ENCODE measurements at regions not wholly inside any gene's neighbourhood (a gene's known extent, or its start where the extent isn't known, plus 50 kb on each side); places are given as distances from the start of the nearest gene placed in this dataset.

DNA sequence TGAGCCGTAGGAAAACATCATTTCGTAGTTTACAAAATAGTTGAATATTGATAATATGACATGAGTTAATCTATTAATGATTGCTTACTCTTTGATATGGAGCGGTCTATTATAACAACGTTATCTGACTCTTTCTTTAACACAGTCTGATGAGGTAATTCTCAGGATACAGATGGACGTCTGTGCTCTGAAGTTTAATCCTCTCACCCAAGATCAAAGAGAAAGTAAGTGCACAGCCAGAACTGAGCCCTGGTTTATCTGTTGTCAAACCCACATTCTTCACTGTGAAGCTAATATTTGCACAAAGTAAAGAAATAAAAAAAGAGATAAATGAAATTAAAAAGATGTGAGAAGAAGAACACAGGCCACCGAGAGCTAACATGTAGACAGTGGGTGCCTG, 190.9 kb upstream of the COPS8 start:
- no peak for DNase-seq (ENCODE audit: low spot score)

DNA sequence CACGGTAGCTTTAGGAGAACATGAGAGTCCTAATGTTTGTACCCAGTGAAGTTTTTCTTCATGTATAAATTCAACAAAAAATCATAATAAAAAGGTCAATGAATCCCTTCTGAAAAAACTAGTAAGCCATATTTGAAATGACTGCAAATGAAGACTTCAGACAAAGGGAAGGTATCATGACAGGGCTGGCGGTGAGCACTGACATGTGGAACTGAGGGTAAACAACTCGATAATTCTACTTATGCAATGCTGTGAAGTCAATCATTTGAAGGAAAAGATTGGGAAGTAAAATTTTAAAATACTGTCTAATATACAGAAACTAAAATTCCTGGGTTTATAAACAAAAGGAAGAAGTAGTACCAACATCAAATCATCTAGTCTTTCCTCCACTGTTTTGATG, 190.2 kb upstream of the COPS8 start:
- no peak for DNase-seq (ENCODE audit: low spot score)

DNA sequence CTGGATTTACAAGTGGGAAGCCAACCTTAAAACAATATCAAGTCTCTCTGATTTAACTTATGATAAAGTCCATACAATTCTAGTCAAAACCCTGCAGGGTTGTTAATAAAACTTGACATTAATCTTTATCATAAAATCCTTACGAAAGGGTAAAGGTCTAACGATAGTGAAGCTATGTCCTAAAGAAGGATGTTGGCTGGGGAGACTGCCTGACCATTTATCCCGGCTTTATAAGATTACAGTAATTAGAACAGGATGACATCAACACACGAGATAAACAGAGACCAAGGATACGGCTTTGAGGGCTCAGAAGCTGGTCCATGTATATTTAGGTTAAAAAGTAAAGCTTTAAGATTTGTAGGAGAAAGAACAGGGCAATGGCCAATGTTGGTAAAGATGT, 189.0 kb upstream of the COPS8 start:
- DNase-seq (ENCODE audit: low spot score), result peak; percentile 72

DNA sequence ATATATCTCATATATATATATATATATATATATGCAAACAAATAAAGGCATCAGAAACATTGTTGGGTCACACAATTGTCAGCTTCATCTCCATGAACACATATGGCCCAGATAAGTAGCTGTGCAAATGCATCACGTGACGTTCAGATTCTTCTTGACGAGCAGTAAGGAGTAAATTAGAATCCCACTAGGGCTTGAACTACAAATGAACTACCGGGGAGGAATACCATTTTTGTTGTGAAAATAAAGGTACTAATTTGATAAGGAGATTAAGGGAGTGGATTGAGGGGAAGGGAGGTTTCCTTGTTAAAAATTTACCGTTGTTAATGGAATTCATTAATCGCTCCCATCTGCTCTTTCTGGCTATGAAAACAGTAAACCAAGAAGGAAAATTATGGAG, 186.5 kb upstream of the COPS8 start:
- DNase-seq (ENCODE audit: low spot score), result no peak

DNA sequence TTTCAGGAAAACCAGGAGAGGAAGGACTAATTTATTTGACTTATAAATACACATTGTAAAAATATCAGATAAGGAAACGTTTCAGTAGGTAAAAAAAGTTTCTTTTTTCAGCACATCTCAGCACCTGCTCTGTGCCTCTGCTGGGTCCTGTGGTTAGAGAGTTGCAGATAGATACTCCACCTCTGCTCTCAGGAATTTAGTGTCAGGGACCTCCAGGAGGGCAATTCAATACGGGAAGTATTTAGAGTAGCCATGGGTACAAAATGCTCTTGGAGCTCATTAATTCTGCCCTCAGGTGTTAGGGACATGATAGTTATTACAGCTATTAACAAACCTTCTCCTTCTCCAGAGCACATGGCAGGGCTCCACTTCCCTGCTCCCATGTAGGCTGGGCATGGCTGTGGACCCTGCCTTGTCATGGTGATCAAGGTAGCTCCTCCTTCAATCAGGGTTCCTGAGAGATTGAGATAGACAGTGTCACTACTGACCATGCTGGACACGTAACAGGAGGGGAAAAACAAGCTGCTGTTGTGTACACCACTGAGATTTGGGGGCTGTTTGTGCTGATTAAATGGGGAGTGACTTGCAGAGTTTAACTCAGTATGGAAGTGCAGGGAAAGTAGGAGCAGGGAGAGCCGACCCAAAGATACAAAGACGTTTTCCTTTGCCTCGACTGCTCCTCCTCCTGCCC, 185.6 kb upstream of the COPS8 start:
- no peak for DNase-seq (ENCODE audit: low spot score)

DNA sequence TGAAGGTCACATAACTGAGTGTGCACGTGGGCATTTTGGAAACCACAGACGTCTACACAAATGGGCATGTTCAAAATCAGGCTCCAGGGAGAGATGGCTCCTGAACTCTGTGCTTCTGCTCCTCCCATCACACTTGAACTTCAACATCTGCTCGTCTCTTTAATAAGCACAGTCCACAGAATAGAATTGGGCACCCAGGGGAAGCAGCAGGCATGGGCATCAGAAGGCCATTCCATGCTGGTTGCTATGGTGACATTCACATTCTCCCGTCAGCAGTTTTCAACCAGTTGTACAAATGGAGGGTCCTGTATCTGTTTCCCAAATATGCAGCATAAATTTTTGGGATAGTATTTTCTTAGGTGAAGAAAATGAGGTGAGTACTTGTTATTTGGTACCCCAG, 183.7 kb upstream of the COPS8 start:
- no peak for DNase-seq (ENCODE audit: low spot score)

DNA sequence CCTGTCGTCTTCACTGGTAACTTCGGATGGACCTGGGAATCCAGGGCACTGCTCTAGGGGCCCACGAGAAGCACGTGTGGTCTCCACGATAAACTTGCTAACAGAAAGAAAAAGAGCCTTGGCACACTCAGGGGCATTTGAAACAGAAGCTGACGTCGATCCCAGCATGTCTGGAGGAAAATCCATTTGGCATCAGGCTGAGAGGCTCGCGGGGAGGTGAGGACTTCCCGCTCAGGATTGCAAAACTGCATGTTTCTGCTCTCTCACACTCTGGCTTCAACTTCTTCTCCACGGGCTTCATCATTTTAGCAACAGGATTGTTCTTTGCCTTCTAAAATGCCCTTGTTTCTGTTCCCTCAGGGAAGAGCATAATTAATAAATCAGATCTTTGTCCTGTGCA, 181.7 kb upstream of the COPS8 start:
- no peak for DNase-seq (ENCODE audit: low spot score)

DNA sequence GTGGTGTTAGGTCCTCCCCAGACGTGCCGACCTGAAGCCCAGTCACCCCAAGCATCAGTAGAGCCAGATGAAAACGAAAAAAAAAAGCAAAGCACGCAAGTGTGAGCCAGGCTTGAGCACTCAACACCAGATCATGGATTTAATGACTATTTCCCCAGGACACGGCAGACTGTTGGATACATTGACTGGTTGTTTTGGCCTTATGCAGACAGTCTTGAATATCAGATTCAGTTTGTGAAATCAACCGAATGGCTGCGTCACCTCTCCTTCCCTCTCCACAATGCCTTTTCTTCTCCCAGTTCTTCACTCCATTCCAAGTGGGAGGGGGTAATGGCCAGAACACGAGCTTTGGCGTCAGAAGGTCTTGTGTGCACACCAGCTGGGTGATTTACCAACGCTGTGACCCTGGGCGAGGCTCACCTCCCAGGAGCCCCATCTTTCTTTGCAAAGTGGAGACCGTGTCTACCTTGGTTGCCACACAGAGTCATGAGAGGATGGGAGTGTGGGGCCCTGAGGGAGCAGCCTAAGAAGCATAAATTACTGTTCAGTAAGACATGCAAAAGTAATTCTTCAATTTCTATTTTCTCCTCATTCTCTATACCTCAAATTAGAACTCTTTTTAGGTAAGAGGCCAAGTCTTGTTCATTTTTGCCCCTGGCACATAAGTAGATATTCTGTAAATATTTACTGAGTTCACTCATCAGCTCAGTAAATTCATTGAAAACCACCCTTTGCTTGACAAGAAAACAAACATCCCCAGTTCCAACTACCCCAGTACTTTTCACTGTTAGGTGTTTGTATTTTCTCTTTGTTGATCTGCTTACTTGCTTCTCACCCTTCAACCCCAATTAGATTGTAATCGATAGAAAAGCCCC, 181.1 kb upstream of the COPS8 start:
- no peak for DNase-seq (ENCODE audit: low spot score)

DNA sequence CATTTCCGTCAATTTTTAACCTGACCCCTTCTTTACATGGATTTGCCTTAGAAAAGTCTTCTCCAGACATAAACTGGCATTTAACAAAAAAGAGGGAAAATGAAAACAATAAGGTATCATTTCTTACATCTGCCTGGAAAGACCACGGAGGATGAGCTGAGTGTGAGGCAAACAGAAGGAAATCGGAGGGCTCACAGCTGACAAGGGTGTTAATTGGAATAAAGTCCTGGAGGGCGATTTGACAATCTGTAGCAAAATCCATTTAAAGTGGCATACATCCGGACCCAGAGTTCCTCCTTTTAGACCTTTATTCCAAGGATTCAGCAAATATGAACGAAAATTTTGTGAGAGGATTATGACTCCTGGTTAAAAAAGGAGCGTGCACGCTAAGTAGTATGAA, 179.7 kb upstream of the COPS8 start:
- DNase-seq (ENCODE audit: low spot score), result no peak

DNA sequence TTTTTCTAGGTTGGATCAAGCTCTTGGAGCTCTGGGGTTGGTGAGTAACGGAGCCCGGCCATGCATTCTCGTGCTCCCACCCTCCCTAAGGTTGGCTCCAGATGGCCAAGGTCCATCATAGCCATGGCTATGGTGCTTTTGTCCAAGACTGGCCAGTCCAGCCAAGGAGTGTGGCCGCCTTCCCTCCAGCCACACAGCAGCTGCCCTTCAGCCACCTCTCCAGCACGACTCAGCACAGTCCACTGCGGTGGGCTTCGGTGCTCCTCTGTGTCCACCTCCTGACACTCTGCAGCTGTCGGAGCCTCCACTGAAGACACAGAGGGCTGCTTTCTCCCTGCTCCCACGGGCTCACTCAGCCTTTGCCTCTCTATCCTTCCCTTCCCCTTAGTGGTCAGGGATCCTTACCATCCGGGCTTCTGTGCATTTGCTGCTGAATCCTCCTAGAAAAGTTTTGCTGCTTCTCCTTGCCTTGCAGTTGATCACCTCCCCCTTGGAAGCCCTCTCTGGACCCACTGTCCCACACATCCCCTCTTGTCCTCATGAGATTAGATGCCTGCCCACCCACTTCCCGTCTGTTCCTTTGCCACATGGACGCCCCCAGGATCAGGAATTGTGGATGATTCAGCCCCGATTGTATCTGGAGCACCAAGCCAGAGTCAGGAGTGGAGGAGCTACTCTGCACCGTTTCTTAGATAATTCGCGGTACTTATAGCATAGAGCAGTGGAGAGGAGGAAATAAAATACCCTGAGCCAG, 177.1 kb upstream of the COPS8 start:
- no peak for DNase-seq (ENCODE audit: low spot score)

DNA sequence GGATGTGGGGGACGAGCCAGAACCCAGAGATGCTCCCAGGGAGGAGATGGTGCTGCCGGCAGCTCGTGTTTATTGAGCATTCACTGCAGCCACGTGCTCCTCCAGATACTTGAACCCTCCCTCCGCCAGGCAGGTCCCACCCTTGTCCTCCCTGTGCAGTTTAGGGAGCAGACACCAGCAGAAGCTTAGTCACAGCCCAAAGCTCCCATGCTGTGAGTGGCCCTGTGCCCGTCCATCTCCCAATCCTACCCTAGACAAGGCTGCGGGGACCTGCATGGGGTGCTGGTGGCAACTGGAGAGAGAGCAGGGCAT, 176.5 kb upstream of the COPS8 start:
- no peak for DNase-seq (ENCODE audit: low spot score)

DNA sequence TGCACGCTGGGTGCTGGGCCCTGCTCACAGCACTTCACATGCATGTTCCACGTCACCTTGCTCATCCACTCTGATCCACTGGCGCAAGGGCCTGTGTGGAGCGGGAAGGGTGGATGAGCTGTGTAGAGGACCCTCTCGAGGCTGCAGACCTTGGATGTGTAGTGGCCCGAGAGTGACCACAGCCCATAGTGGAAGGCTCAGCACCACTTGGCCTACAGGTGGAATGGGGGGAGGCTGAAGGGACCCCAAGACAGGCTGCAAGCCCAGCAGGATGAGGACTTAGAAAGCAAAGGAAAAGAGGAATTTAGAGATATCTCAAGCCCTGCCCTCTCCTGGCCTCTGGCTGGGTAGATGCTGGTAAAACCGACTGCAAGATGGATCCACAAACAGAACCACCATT, 175.9 kb upstream of the COPS8 start:
- DNase-seq (ENCODE audit: low spot score), result no peak

DNA sequence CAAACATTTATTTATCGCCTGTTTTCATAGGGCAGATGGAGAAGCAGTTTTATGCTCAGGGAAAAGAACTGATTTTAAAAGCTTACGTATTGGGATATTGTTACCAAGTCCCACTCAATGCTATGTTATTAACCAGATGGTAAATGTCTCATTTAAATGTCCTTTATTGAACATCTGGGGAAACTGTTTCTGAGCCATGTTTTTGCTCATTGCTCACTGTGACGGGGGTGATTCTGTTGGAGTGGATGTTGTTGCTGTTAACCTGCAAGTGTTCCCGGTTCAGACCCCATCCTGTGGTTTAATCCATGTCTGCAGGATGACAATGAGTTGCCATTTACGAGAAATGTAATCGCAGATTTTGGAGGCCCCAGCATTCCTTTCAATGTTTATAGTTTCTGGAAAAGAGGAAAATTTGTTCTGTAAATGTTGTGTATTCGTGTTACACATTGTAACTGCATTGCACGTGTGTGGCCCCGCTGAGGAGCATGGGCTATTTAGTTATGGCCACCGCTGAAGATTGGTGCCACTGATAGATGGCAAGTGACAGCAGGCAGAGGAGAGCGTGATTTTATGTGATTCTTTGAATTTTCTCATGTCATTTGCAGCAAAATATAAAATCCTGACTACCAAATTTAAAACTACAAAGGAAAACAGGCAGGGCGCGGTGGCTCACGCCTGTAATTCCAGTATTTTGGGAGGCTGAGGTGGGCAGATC, 174.8 kb upstream of the COPS8 start:
- DNase-seq (ENCODE audit: low spot score), result no peak

DNA sequence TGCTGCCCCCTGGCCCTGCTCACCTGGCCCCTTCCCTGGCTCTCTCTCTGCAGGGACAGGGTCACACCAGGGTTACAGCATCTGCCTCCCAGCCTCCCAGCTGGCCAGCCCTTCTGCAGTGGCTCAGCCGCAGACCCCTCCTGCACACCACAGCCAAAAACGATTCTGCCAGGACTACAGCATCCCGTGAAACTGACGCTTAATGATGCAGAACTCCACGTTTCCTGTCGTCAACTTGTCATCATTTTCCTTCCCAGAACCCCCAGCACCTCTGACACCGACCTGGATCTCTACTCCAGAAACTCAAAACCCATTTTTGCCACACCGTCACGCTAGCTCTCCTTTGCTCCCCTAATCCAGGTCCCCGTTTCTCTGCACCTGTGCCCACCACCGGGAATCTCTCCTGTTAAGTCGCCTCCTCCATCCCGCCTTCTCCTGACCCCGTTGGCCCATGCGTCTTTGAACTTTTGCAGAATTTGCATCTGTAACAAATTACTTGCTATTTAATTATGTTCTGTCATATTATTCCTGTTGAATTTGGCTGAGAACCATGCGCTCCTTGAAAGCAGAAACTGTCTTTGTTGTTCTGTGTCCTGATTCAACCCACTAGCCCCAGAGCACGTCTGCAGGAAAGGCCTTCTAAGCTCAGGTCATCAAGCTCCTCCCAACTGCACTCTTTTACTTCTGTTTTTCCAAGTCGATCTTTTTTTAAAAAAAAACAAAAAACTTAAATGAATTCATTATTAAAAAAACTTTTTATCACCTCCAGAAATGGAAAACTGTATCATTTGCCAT, 173.2 kb upstream of the COPS8 start:
- DNase-seq (ENCODE audit: low spot score), result no peak

DNA sequence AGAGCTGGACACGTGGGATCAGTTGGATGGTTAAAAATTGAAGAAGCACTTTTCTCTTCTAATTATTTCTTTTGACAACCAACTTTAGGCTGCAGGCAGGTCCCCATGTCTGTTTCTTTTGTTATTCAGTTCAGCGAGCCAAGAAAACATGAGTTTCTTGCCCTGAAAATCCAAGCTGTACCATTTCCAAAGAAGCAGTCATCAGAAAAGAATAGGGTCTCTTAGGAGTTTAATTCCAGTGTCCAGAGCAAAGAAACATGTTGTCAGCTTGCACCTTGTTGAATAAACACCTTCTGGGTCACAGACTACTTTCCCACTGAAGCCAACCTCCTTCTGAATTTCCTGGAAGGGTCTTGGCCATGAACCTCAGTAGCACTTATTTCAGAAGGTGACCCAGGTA, 170.5 kb upstream of the COPS8 start:
- no peak for DNase-seq (ENCODE audit: low spot score)

DNA sequence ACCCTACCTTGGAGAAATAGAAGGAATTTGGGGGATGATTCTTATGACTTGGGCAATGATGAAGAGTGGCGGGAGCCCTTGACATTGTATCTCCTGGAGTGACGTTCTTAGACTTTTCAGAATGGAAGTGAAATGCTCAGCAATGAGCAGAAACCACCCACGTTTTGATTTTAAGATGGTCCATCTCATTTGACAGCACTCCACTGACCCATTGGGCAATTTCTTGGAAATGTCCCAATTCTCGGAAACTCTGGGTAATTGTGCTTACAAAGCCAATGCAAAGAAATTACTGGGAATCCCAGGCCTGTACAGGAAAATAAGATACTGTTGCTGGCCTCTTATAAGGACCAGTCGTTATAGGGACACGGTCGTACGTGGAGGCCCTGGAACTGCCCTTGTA, 170.0 kb upstream of the COPS8 start:
- DNase-seq (ENCODE audit: low spot score), result no peak

DNA sequence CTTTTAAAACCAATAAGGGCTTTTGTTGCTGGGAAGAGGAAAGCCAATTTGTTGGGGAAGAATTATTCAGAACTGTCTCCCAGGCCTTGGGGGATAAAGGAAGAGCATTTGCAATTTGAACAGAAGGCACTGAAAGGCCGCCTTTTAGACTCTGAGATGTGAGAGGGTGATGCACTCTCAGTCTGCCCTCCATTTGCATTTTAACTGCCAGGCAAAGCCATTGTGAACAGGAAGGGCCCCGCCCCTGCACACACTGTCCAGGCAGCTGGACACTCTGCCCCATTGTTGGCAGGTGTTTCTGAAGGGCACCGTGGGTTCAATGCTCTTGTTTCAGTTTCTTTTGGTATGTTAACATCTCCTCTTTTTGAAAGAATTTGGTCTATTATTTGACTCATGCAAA, 169.5 kb upstream of the COPS8 start:
- DNase-seq (ENCODE audit: low spot score), result no peak

DNA sequence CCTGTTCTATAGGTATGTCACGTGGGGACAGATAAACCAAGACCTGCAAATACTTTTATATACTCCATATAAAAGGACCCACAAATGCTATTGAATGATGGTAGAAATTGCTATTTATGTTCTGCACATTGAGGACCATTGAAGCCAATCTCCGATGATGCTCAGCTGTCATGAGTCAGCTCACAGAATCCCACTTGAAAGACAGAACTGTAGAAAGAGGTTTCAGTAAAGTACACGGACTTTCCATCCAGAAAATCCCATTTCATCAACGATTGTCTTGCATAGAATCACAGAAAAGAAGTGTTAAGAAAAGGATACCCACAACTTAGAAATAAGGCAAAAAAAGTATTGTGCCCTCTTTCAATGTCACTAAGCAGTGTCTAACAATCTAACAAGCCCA, 169.0 kb upstream of the COPS8 start:
- DNase-seq (ENCODE audit: low spot score), result no peak

DNA sequence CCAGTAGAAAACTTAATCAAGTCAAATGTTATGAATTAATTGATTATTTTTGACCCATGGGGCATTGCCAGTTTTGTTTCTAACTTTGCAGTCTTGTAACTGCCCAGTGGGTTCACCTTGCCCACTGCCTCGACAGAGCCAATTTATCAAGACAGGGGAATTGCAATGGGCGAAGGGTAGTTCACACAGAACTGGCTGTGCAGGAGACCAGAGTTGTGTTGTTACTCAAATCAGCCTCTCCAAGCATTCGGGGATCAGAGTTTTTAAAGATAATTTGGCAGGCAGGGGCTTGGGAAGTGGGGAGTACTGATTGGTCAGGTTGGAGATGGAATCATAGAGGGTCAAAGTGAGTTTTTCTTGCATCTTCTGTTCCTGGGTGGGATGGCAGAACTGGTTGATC, 168.5 kb upstream of the COPS8 start:
- DNase-seq (ENCODE audit: low spot score), result no peak

DNA sequence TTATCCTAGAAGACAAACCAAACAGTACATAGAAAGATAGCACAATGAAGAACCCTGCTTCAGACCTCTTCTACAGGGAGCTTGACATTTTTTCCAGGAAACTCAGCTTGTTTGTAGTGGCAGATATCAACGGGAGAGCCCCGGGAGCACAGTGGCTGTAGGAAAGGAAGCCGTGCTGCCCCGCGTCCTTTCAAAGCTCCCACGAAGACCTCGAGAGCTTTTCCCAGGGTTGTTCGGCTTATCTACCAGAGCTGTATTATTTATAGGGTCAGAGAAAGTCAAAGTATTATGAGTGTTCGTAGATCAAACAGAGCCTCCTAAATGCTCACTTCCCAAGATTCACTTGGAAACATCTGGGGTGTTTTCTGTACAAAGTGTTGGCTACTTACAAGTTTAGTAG, 167.1 kb upstream of the COPS8 start:
- DNase-seq (ENCODE audit: low spot score), result no peak

DNA sequence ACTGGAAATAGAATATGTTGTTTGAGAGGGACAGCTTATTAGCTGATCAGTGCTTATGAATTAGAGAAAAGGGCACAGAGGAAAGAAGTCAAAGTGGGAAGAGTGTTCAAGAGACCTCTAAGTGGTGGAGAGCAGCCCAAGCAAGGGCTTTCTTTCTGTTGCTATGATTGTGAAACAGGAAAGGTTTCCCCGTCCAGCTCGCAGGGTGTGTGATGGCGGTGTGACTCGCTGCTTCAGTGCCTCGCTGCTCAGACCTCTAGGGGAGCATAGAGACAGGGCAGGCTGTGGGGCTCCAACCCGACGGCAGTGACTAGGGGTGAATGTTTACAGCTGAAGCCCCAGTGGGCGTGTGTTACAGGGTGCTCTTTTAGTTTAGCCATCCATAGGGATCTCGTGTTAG, 166.5 kb upstream of the COPS8 start:
- DNase-seq (ENCODE audit: low spot score), result no peak

All from SK-N-DZ (cell line).